OCI-LY1 (cell line): ENCODE measurements at regions not wholly inside any gene's neighbourhood (a gene's known extent, or its start where the extent isn't known, plus 50 kb on each side); places are given as distances from the start of the nearest gene placed in this dataset.

Source experiments
- H2AFZ ChIP-seq: fragments of 200-600 bp; sonication (generic), shearing (Covaris generic); 2 replicates; pipeline ENCODE4 v1.6.0; 2014; ENCODE audit warnings: antibody characterized with exemption, mild to moderate bottlenecking, low read length
- H3F3A ChIP-seq: fragments of 200-600 bp; sonication (generic), shearing (Covaris generic); 2 replicates; pipeline ENCODE4 v1.6.0; 2014; ENCODE audit warnings: mild to moderate bottlenecking, antibody characterized with exemption, low read length, moderate library complexity; ENCODE audit not compliant: insufficient read depth
- H3K27ac ChIP-seq: fragments of 200-600 bp; sonication (generic); 2 replicates; pipeline ENCODE4 v1.5.1; 2014; ENCODE audit warnings: low read length, mixed run types, mild to moderate bottlenecking, low read depth; ENCODE audit not compliant: poor library complexity, severe bottlenecking
- H3K27me3 ChIP-seq: fragments of 200-600 bp; sonication (generic); 2 replicates; pipeline ENCODE4 v1.6.0; 2014; ENCODE audit warnings: antibody characterized with exemption, mild to moderate bottlenecking, low read length, moderate library complexity; ENCODE audit not compliant: insufficient read depth
- H3K36me3 ChIP-seq: fragments of 200-600 bp; sonication (generic); 2 replicates; pipeline ENCODE4 v1.6.1; 2014; ENCODE audit warnings: mild to moderate bottlenecking, antibody characterized with exemption, low read length, moderate library complexity, mixed read lengths; ENCODE audit not compliant: insufficient read depth
- H3K4me1 ChIP-seq: fragments of 200-600 bp; sonication (generic); 2 replicates; pipeline ENCODE4 v1.5.1; 2014; ENCODE audit warnings: mild to moderate bottlenecking, low read length, moderate library complexity; ENCODE audit not compliant: insufficient read depth, severe bottlenecking
- H3K4me2 ChIP-seq: fragments of 200-600 bp; sonication (generic), shearing (Covaris generic); 2 replicates; pipeline ENCODE4 v1.6.1; 2014; ENCODE audit warnings: low read length
- H3K4me3 ChIP-seq: fragments of 200-600 bp; sonication (generic); 2 replicates; pipeline ENCODE4 v1.5.1; 2014; ENCODE audit warnings: low read length, low read depth, mild to moderate bottlenecking, mixed read lengths; ENCODE audit not compliant: poor library complexity, severe bottlenecking
- H3K79me2 ChIP-seq: fragments of 200-600 bp; shearing (Covaris generic); 2 replicates; pipeline ENCODE4 v1.6.1; 2016; ENCODE audit warnings: mixed run types, low read length, mixed read lengths; ENCODE audit not compliant: insufficient read depth
- H3K9ac ChIP-seq: fragments of 200-600 bp; sonication (generic), shearing (Covaris generic); 2 replicates; pipeline ENCODE4 v1.6.1; 2014; ENCODE audit warnings: mild to moderate bottlenecking, low read length, mixed read lengths
- H3K9me2 ChIP-seq: fragments of 200-600 bp; sonication (generic), shearing (Covaris generic); 2 replicates; pipeline ENCODE4 v1.6.1; 2014; ENCODE audit warnings: low read depth, mild to moderate bottlenecking, low read length, mixed read lengths
- H3K9me3 ChIP-seq: fragments of 200-600 bp; shearing (Covaris generic); 2 replicates; pipeline ENCODE4 v1.6.1; 2014; ENCODE audit warnings: low read length, mixed read lengths
- H4K20me1 ChIP-seq: fragments of 200-600 bp; sonication (generic), shearing (Covaris generic); 2 replicates; pipeline ENCODE4 v1.6.0; 2016; ENCODE audit warnings: mild to moderate bottlenecking, low read length; ENCODE audit not compliant: insufficient read depth
- EZH2 ChIP-seq: fragments of 200-600 bp; sonication (generic), shearing (Covaris generic); IDR thresholded peaks from 2 replicates; pipeline ENCODE4 v1.8.0; 2017; ENCODE audit warnings: borderline replicate concordance, mixed run types, mild to moderate bottlenecking, antibody characterized with exemption, low read length, moderate library complexity, mixed read lengths
- TF ChIP-seq, protein P1 (sequence below): fragments of 200-600 bp; sonication (generic), shearing (Covaris generic); IDR thresholded peaks from 2 replicates; pipeline ENCODE4 v1.5.1; 2017; ENCODE audit warnings: mild to moderate bottlenecking, antibody characterized with exemption, low read length, moderate library complexity, mixed read lengths

GRCh38 chr15:62474771-62475124 is 309.7 kb upstream of the C2CD4B start:
- Histone ChIP-seq H3K27me3 (no peaks in the 10 kb centered on the region), H4K20me1 (no peaks in the 10 kb centered on the region), H3K4me1 (no peaks in the 10 kb centered on the region), H3K79me2 (no peaks in the 10 kb centered on the region), H3F3A (no peaks in the 10 kb centered on the region), H3K4me3 (no peak overlapping the region), H3K9ac (no peak overlapping the region), H3K4me2 (no peak overlapping the region), H2AFZ (no peak overlapping the region), H3K9me3 (no peaks in the 10 kb centered on the region), H3K27ac (no peak overlapping the region), H3K9me2 (no peaks in the 10 kb centered on the region), H3K36me3 (no peaks in the 10 kb centered on the region)
- TF ChIP-seq, protein P1, sequence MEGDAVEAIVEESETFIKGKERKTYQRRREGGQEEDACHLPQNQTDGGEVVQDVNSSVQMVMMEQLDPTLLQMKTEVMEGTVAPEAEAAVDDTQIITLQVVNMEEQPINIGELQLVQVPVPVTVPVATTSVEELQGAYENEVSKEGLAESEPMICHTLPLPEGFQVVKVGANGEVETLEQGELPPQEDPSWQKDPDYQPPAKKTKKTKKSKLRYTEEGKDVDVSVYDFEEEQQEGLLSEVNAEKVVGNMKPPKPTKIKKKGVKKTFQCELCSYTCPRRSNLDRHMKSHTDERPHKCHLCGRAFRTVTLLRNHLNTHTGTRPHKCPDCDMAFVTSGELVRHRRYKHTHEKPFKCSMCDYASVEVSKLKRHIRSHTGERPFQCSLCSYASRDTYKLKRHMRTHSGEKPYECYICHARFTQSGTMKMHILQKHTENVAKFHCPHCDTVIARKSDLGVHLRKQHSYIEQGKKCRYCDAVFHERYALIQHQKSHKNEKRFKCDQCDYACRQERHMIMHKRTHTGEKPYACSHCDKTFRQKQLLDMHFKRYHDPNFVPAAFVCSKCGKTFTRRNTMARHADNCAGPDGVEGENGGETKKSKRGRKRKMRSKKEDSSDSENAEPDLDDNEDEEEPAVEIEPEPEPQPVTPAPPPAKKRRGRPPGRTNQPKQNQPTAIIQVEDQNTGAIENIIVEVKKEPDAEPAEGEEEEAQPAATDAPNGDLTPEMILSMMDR, result no peak
- TF ChIP-seq EZH2, result no peak

DNA sequence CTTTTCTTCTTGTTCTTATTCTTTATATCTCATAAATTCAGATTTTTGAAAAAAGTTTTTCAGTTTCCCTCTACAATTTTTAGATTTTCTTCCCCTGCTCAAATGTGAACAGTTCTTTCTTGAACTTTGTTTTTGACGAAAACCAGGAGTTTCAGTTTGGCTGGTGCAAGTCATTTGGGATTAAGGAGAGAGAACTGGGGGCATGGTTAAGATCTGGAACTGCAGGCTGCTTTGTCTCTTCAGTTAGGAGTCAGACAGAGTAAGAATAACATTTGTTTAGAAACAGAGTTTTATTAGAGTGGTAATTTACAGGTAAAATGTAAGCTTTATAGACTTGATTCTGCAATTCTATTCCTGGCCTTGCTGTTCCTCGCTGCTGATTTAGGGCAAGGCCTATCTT is 310.5 kb upstream of the C2CD4B start:
- Histone ChIP-seq H3K27me3 (no peaks in the 10 kb centered on the region), H3K4me2 (no peak overlapping the region), H3K9me2 (no peaks in the 10 kb centered on the region), H3K79me2 (no peaks in the 10 kb centered on the region), H3K9me3 (no peaks in the 10 kb centered on the region), H4K20me1 (no peaks in the 10 kb centered on the region), H3K9ac (no peak overlapping the region), H2AFZ (no peak overlapping the region), H3K4me3 (no peak overlapping the region), H3K4me1 (no peaks in the 10 kb centered on the region), H3K27ac (no peak overlapping the region), H3K36me3 (no peaks in the 10 kb centered on the region), H3F3A (no peaks in the 10 kb centered on the region)
- TF ChIP-seq EZH2, result no peak
- TF ChIP-seq, protein P1, result no peak

DNA sequence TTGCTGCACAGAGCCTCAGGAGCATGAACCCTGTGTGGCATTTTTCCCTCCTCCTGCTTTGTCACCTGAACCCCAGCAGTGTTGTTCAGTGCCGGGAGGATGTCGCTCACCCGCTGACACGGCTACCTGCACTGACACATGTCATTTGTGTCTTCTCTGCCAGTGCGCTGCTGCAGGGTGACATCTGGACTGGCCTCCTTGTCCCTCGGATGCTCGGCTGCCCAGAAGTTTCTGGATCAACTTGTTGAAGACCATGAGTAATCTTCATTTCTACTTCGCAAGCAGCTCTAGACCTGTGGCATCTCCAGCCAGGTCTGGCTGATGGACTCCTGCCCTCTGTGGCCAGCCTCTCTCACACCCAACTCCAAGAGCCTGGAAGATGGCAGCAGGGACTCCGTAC is 311.1 kb upstream of the C2CD4B start:
- H2AFZ ChIP-seq, result no peak overlapping the region
- no peak overlapping the region for H3K27ac ChIP-seq
- H4K20me1 ChIP-seq, result no peaks in the 10 kb centered on the region
- H3K9me2 ChIP-seq, result no peaks in the 10 kb centered on the region
- H3K4me3 ChIP-seq, result no peak overlapping the region
- H3K9me3 ChIP-seq, result no peaks in the 10 kb centered on the region
- no peak overlapping the region for H3K4me2 ChIP-seq
- no peaks in the 10 kb centered on the region for H3K4me1 ChIP-seq
- H3K36me3 ChIP-seq, result no peaks in the 10 kb centered on the region
- H3K79me2 ChIP-seq, result no peaks in the 10 kb centered on the region
- no peak for TF ChIP-seq EZH2
- TF ChIP-seq, protein P1, result no peak
- H3F3A ChIP-seq, result no peaks in the 10 kb centered on the region
- no peaks in the 10 kb centered on the region for H3K27me3 ChIP-seq
- H3K9ac ChIP-seq, result no peak overlapping the region
